Stimulated activated naive CD8-positive, alpha-beta T cell treated with anti-CD3 and anti-CD28 coated beads, Interleukin-15, amount 100 ng/mL, for 72 hours (primary cell): ENCODE measurements at regions not wholly inside any gene's neighbourhood (a gene's known extent, or its start where the extent isn't known, plus 50 kb on each side); places are given as distances from the start of the nearest gene placed in this dataset.

Experiments
- ATAC-seq: fragments of 150-1000 bp; cut with Tn5 transposase; 2 replicates; pipeline ENCODE4 v1.10.0; 2021; ENCODE audit warnings: mild to moderate bottlenecking, moderate library complexity
- DNase-seq, 2 donors: peaks; one replicate each; pipeline ENCODE4 v3.0.0; 2021 to 2022
- H3K27ac Mint-ChIP-seq, 2 donors: one replicate each; pipeline ENCODE4 v1.8.0; 2022; ENCODE audit warnings: mild to moderate bottlenecking in 2 of 2, mixed read lengths in 2 of 2, moderate library complexity in 2 of 2
- H3K27me3 Mint-ChIP-seq: one replicate; pipeline ENCODE4 v1.8.0; 2022; ENCODE audit warnings: mixed read lengths
- H3K4me1 Mint-ChIP-seq: one replicate; pipeline ENCODE4 v1.8.0; 2022; ENCODE audit warnings: mild to moderate bottlenecking, mixed read lengths
- H3K4me3 Mint-ChIP-seq, 2 donors: one replicate each; pipeline ENCODE4 v1.8.0; 2022; ENCODE audit warnings: mild to moderate bottlenecking in 2 of 2, mixed read lengths in 2 of 2, moderate library complexity in 1 of 2
- H3K9me3 Mint-ChIP-seq, 2 donors: one replicate each; pipeline ENCODE4 v1.8.0; 2022; ENCODE audit warnings: mixed read lengths in 2 of 2

GRCh38 chr5:166398131-166398530, 1893.3 kb upstream of the WWC1 start:
- ATAC-seq = no peak
- Mint-ChIP-seq H3K27me3 (no peaks in the 10 kb centered on the region), H3K4me1 (no peaks in the 10 kb centered on the region), H3K4me3 (no peak overlapping the region), H3K27ac (no peak overlapping the region), H3K9me3 (peaks cover 7 to 32% of the 10 kb centered on the region in 2 donors)
- no peak for DNase-seq

GRCh38 chr5:166399781-166400180, 1891.7 kb upstream of the WWC1 start:
- no peak overlapping the region for H3K4me3 Mint-ChIP-seq

GRCh38 chr5:166401391-166401790, 1890.1 kb upstream of the WWC1 start:
- no peak for ATAC-seq
- H3K4me1 Mint-ChIP-seq = no peaks in the 10 kb centered on the region

More at GRCh38 chr5:166399781-166400180, 1891.7 kb upstream of the WWC1 start:
- Mint-ChIP-seq H3K4me1 (no peaks in the 10 kb centered on the region), H3K27me3 (no peaks in the 10 kb centered on the region), H3K27ac (no peak overlapping the region), H3K9me3 (peaks cover 0 to 20% of the 10 kb centered on the region in 2 donors)
- DNase-seq (no peak), ATAC-seq (no peak)

GRCh38 chr5:166412191-166412590, 1879.3 kb upstream of the WWC1 start:
- ATAC-seq = no peak
- Mint-ChIP-seq H3K9me3 (peaks cover 13 to 18% of the 10 kb centered on the region in 2 donors), H3K27ac (no peak overlapping the region), H3K27me3 (no peaks in the 10 kb centered on the region), H3K4me3 (no peak overlapping the region), H3K4me1 (no peaks in the 10 kb centered on the region)
- DNase-seq = no peak

More at GRCh38 chr5:166401391-166401790, 1890.1 kb upstream of the WWC1 start:
- Mint-ChIP-seq H3K4me3 (no peak overlapping the region), H3K9me3 (peaks cover 0 to 8% of the 10 kb centered on the region in 2 donors), H3K27ac (no peak overlapping the region), H3K27me3 (no peaks in the 10 kb centered on the region)
- DNase-seq = no peak

GRCh38 chr5:166427211-166427610, 1864.2 kb upstream of the WWC1 start:
- H3K9me3 Mint-ChIP-seq = peaks cover 13 to 38% of the 10 kb centered on the region in 2 donors
- no peaks in the 10 kb centered on the region for H3K4me1 Mint-ChIP-seq
- no peak overlapping the region for H3K27ac Mint-ChIP-seq
- H3K4me3 Mint-ChIP-seq = no peak overlapping the region
- DNase-seq (no peak), ATAC-seq (no peak)
- no peaks in the 10 kb centered on the region for H3K27me3 Mint-ChIP-seq

GRCh38 chr5:166428264-166428803, 1863.1 kb upstream of the WWC1 start:
- H3K4me1 Mint-ChIP-seq = no peaks in the 10 kb centered on the region
- ATAC-seq (no peak), DNase-seq (no peak)
- H3K27me3 Mint-ChIP-seq = no peaks in the 10 kb centered on the region
- peaks cover 8 to 43% of the 10 kb centered on the region in 2 donors for H3K9me3 Mint-ChIP-seq
- no peak overlapping the region for H3K27ac Mint-ChIP-seq
- no peak overlapping the region for H3K4me3 Mint-ChIP-seq

- ATAC-seq = no peak
- Mint-ChIP-seq H3K4me3 (no peak overlapping the region), H3K27me3 (no peaks in the 10 kb centered on the region)
Observed at GRCh38 chr5:166430491-166431319, 1860.7 kb upstream of the WWC1 start.

GRCh38 chr5:166431456-166431855, 1860.0 kb upstream of the WWC1 start:
- H3K4me1 Mint-ChIP-seq = no peaks in the 10 kb centered on the region
- H3K27me3 Mint-ChIP-seq = no peaks in the 10 kb centered on the region
- DNase-seq (no peak), ATAC-seq (no peak)
- peaks cover 7 to 36% of the 10 kb centered on the region in 2 donors for H3K9me3 Mint-ChIP-seq
- H3K27ac Mint-ChIP-seq = no peak overlapping the region
- H3K4me3 Mint-ChIP-seq = no peak overlapping the region

More at GRCh38 chr5:166430491-166431319, 1860.7 kb upstream of the WWC1 start:
- no peak for DNase-seq
- peaks cover 8 to 40% of the 10 kb centered on the region in 2 donors for H3K9me3 Mint-ChIP-seq
- no peaks in the 10 kb centered on the region for H3K4me1 Mint-ChIP-seq
- H3K27ac Mint-ChIP-seq = no peak overlapping the region

- H3K27me3 Mint-ChIP-seq = no peaks in the 10 kb centered on the region
- ATAC-seq (no peak), DNase-seq (no peak)
- peaks cover 4 to 33% of the 10 kb centered on the region in 2 donors for H3K9me3 Mint-ChIP-seq
- no peaks in the 10 kb centered on the region for H3K4me1 Mint-ChIP-seq
- H3K4me3 Mint-ChIP-seq = no peak overlapping the region
- no peak overlapping the region for H3K27ac Mint-ChIP-seq
Observed at GRCh38 chr5:166433679-166434078, 1857.8 kb upstream of the WWC1 start.

- peaks cover 4 to 15% of the 10 kb centered on the region in 2 donors for H3K9me3 Mint-ChIP-seq
- no peak overlapping the region for H3K4me3 Mint-ChIP-seq
- no peaks in the 10 kb centered on the region for H3K27me3 Mint-ChIP-seq
- H3K27ac Mint-ChIP-seq = no peak overlapping the region
- DNase-seq (no peak), ATAC-seq (no peak)
- H3K4me1 Mint-ChIP-seq = no peaks in the 10 kb centered on the region
Observed at GRCh38 chr5:166436872-166437271, 1854.6 kb upstream of the WWC1 start.

GRCh38 chr5:166486348-166486747, 1805.1 kb upstream of the WWC1 start:
- DNase-seq (no peak), ATAC-seq (no peak)
- Mint-ChIP-seq H3K9me3 (peaks cover 9 to 12% of the 10 kb centered on the region in 2 donors), H3K27me3 (no peaks in the 10 kb centered on the region), H3K4me1 (no peaks in the 10 kb centered on the region), H3K4me3 (no peak overlapping the region), H3K27ac (no peak overlapping the region)

- DNase-seq (no peak), ATAC-seq (no peak)
- Mint-ChIP-seq H3K4me1 (no peaks in the 10 kb centered on the region), H3K27me3 (no peaks in the 10 kb centered on the region), H3K27ac (no peak overlapping the region), H3K9me3 (peaks cover 8 to 9% of the 10 kb centered on the region in 2 donors), H3K4me3 (no peak overlapping the region)
Observed at GRCh38 chr5:166488560-166488959, 1802.9 kb upstream of the WWC1 start.

- H3K4me1 Mint-ChIP-seq = no peaks in the 10 kb centered on the region
- H3K27ac Mint-ChIP-seq = no peak overlapping the region
- no peak overlapping the region for H3K4me3 Mint-ChIP-seq
- no peak for DNase-seq
- H3K9me3 Mint-ChIP-seq = no peaks in the 10 kb centered on the region
- H3K27me3 Mint-ChIP-seq = no peaks in the 10 kb centered on the region
- no peak for ATAC-seq
Observed at GRCh38 chr5:166493040-166493439, 1798.4 kb upstream of the WWC1 start.

- H3K4me1 Mint-ChIP-seq = no peaks in the 10 kb centered on the region
- no peak for DNase-seq
- H3K4me3 Mint-ChIP-seq = no peak overlapping the region
- no peaks in the 10 kb centered on the region for H3K9me3 Mint-ChIP-seq
- H3K27me3 Mint-ChIP-seq = no peaks in the 10 kb centered on the region
- H3K27ac Mint-ChIP-seq = no peak overlapping the region
- ATAC-seq = no peak
Observed at GRCh38 chr5:166493612-166494011, 1797.8 kb upstream of the WWC1 start.

- Mint-ChIP-seq H3K4me1 (no peaks in the 10 kb centered on the region), H3K9me3 (no peaks in the 10 kb centered on the region), H3K4me3 (no peak overlapping the region), H3K27me3 (no peaks in the 10 kb centered on the region), H3K27ac (no peak overlapping the region)
- no peak for ATAC-seq
- no peak for DNase-seq
Observed at GRCh38 chr5:166497496-166498104, 1793.8 kb upstream of the WWC1 start.
